Kidney epithelial cell (primary cell): ENCODE measurements at regions not wholly inside any gene's neighbourhood (a gene's known extent, or its start where the extent isn't known, plus 50 kb on each side); places are given as distances from the start of the nearest gene placed in this dataset.

ENCODE experiments used
- DNase-seq: peaks from one replicate; pipeline ENCODE4 v3.0.0-alpha.2; 2010; ENCODE audit warnings: low read depth
- H3K27me3 ChIP-seq: 2 replicates; pipeline ENCODE4 v1.6.0; 2011; ENCODE audit warnings: low read length; ENCODE audit not compliant: control insufficient read depth, insufficient read depth
- H3K36me3 ChIP-seq: 2 replicates; pipeline ENCODE4 v1.5.1; 2011; ENCODE audit warnings: low read length; ENCODE audit not compliant: control insufficient read depth, insufficient read depth
- H3K4me3 ChIP-seq: 2 replicates; pipeline ENCODE4 v1.5.1; 2011; ENCODE audit warnings: low read depth, mild to moderate bottlenecking, control low read depth, low read length
- CTCF ChIP-seq: IDR thresholded peaks from 2 replicates; pipeline ENCODE4 v1.5.1; 2011; ENCODE audit warnings: mild to moderate bottlenecking, moderate library complexity, low read length, control low read depth, inconsistent platforms; ENCODE audit not compliant: insufficient read depth, poor library complexity, severe bottlenecking

- no peaks in the 10 kb centered on the region for H3K36me3 ChIP-seq
- TF ChIP-seq CTCF, result no peak
- DNase-seq, result no peak
- peaks cover 4% of the 10 kb centered on the region for H3K27me3 ChIP-seq
- H3K4me3 ChIP-seq, result no peak overlapping the region
Observed at GRCh38 chr1:157925419-157926166, 67.9 kb upstream of the KIRREL1 start.

- Histone ChIP-seq H3K27me3 (no peaks in the 10 kb centered on the region), H3K4me3 (no peak overlapping the region), H3K36me3 (no peaks in the 10 kb centered on the region)
- peak; percentile 44 for DNase-seq
- no peak for TF ChIP-seq CTCF
Observed at GRCh38 chr1:157932069-157932468, 61.4 kb upstream of the KIRREL1 start.

GRCh38 chr1:157937744-157938143 is 55.7 kb upstream of the KIRREL1 start:
- Histone ChIP-seq H3K36me3 (no peaks in the 10 kb centered on the region), H3K27me3 (no peaks in the 10 kb centered on the region), H3K4me3 (no peak overlapping the region)
- TF ChIP-seq CTCF, result no peak
- DNase-seq, result no peak

- TF ChIP-seq CTCF, result no peak
- Histone ChIP-seq H3K4me3 (no peak overlapping the region), H3K36me3 (no peaks in the 10 kb centered on the region), H3K27me3 (no peaks in the 10 kb centered on the region)
- no peak for DNase-seq
Observed at GRCh38 chr1:157941939-157942338, 51.5 kb upstream of the KIRREL1 start.
